EH (cell line): ENCODE measurements at regions not wholly inside any gene's neighbourhood (a gene's known extent, or its start where the extent isn't known, plus 50 kb on each side); places are given as distances from the start of the nearest gene placed in this dataset.

Experiments used
- DNase-seq: peaks from one replicate; pipeline ENCODE4 v3.0.0-alpha.2; 2015; ENCODE audit warnings: low read depth

- DNase-seq, result no peak
These were observed 70.9 kb upstream of the CHST15 start for GRCh38 chr10:124164264-124164663.

GRCh38 chr10:124162774-124163354 lies 69.5 kb upstream of the CHST15 start:
- no peak for DNase-seq

GRCh38 chr10:124162136-124162535 lies 68.7 kb upstream of the CHST15 start:
- DNase-seq, result no peak

GRCh38 chr10:124161601-124162000 lies 68.2 kb upstream of the CHST15 start:
- DNase-seq, result no peak

GRCh38 chr10:124160943-124161582 lies 67.7 kb upstream of the CHST15 start:
- DNase-seq, result no peak

GRCh38 chr10:124160176-124160575 lies 66.8 kb upstream of the CHST15 start:
- DNase-seq, result no peak

GRCh38 chr10:124159153-124159552 lies 65.8 kb upstream of the CHST15 start:
- no peak for DNase-seq

- no peak for DNase-seq
These were observed 65.2 kb upstream of the CHST15 start for GRCh38 chr10:124158592-124158991.

- peak; percentile 79 for DNase-seq
These were observed 63.9 kb upstream of the CHST15 start for GRCh38 chr10:124157271-124157681.

GRCh38 chr10:124156524-124157260 lies 63.3 kb upstream of the CHST15 start:
- no peak for DNase-seq

GRCh38 chr10:124155781-124156435 lies 62.5 kb upstream of the CHST15 start:
- peak; percentile 48 for DNase-seq

- peak; percentile 92 for DNase-seq
These were observed 59.8 kb upstream of the CHST15 start for GRCh38 chr10:124153023-124153826.

- peak; percentile 89 for DNase-seq
These were observed 59.0 kb upstream of the CHST15 start for GRCh38 chr10:124152139-124153022.

GRCh38 chr10:124151466-124152095 lies 58.2 kb upstream of the CHST15 start:
- no peak for DNase-seq

- DNase-seq, result no peak
These were observed 57.5 kb upstream of the CHST15 start for GRCh38 chr10:124150807-124151417.

GRCh38 chr10:124150189-124150806 lies 56.9 kb upstream of the CHST15 start:
- no peak for DNase-seq

GRCh38 chr10:124149189-124150042 lies 56.0 kb upstream of the CHST15 start:
- DNase-seq, result no peak

- DNase-seq, result peak; percentile 7
These were observed 55.3 kb upstream of the CHST15 start for GRCh38 chr10:124148509-124149188.
